ENCODE measurements at regions not wholly inside any gene's neighbourhood (a gene's known extent, or its start where the extent isn't known, plus 50 kb on each side); places are given as distances from the start of the nearest gene placed in this dataset.

DNA sequence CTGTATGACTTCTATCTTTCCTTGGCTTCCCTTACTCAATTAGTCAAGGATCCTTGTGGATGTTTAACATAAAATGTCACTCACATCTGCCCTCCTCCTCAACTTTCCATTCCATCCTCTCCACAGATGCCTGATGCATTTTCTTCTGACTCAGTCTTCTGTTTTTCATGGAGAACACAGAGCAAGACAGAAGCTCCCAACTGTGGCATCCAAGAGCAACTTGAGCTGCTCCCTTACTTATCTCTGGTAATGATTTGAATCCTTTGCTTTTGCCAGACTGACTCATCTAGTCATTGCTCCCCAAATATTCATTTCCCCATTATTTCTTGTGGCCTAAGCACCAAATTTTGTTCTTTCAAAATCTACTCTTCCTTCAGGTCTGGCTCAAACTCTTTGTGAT lies 120.6 kb downstream of the LYPLAL1 start:
- BruUV-seq (replicated peaks) = no TSS peak

DNA sequence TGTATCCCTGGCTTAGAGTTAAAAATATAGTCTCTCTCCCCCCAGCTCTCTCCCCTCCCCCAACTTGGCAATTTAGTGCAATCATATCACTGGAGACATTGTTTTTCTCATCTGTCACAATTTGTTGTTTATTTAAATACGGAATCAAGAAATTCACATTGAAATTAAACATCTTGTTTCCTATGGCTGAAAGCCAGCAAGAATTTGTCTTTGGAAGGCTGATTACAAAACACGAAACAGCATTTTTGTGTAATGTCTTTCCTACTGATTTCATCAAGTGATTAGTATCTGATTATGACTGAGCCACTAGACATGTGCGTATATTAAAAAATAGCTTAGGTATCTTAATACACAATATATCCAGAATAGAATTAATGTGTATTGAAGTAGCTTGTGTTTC lies 119.7 kb downstream of the LYPLAL1 start:
- Histone ChIP-seq H3K36me3 (ENCODE audit: low read depth) (no peaks in the 10 kb centered on the region), H4K20me1 (ENCODE audit: insufficient read depth) (no peaks in the 10 kb centered on the region), H2AFZ (no peak overlapping the region), H3K79me2 (ENCODE audit: low read depth) (no peaks in the 10 kb centered on the region), H3K4me3 (no peak overlapping the region), H3K4me2 (no peak overlapping the region), H3F3A (ENCODE audit: insufficient read depth, low read depth) (no peaks in the 10 kb centered on the region), H3K9me2 (ENCODE audit: insufficient read depth) (no peaks in the 10 kb centered on the region), H3K9me3 (ENCODE audit: insufficient read depth, low read depth) (no peaks in the 10 kb centered on the region), H3K27ac (no peak overlapping the region), H3K27me3 (ENCODE audit: insufficient read depth, low read depth) (no peaks in the 10 kb centered on the region), H3K4me1 (replicated peaks; ENCODE audit: insufficient read depth) (no peaks in the 10 kb centered on the region)
- POLR2A ChIA-PET (ENCODE audit: unreplicated experiment) = no interaction called here
- CTCF ChIA-PET = no interaction called here
- TF ChIP-seq, protein P1, sequence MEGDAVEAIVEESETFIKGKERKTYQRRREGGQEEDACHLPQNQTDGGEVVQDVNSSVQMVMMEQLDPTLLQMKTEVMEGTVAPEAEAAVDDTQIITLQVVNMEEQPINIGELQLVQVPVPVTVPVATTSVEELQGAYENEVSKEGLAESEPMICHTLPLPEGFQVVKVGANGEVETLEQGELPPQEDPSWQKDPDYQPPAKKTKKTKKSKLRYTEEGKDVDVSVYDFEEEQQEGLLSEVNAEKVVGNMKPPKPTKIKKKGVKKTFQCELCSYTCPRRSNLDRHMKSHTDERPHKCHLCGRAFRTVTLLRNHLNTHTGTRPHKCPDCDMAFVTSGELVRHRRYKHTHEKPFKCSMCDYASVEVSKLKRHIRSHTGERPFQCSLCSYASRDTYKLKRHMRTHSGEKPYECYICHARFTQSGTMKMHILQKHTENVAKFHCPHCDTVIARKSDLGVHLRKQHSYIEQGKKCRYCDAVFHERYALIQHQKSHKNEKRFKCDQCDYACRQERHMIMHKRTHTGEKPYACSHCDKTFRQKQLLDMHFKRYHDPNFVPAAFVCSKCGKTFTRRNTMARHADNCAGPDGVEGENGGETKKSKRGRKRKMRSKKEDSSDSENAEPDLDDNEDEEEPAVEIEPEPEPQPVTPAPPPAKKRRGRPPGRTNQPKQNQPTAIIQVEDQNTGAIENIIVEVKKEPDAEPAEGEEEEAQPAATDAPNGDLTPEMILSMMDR (conservative IDR thresholded peaks at IDR 0.05) = no peak
- no peak for TF ChIP-seq EZH2 (IDR thresholded peaks at IDR 0.05; ENCODE audit: low read depth)
- no TSS peak for BruUV-seq (replicated peaks)
- no peak for DNase-seq
- intact Hi-C loops (cut with micrococcal nuclease; ENCODE audit: unreplicated experiment) = no loop called here

More for the DNA sequence above, 120.6 kb downstream of the LYPLAL1 start:
- TF ChIP-seq EZH2 (IDR thresholded peaks at IDR 0.05; ENCODE audit: low read depth) = no peak
- TF ChIP-seq, protein P1 (conservative IDR thresholded peaks at IDR 0.05) = no peak
- Histone ChIP-seq H3F3A (ENCODE audit: insufficient read depth, low read depth) (no peaks in the 10 kb centered on the region), H3K9me2 (ENCODE audit: insufficient read depth) (no peaks in the 10 kb centered on the region), H3K4me2 (no peak overlapping the region), H3K27me3 (ENCODE audit: insufficient read depth, low read depth) (no peaks in the 10 kb centered on the region), H3K27ac (no peak overlapping the region), H3K36me3 (ENCODE audit: low read depth) (no peaks in the 10 kb centered on the region), H3K79me2 (ENCODE audit: low read depth) (no peaks in the 10 kb centered on the region), H3K4me3 (no peak overlapping the region), H3K9me3 (ENCODE audit: insufficient read depth, low read depth) (no peaks in the 10 kb centered on the region), H3K4me1 (replicated peaks; ENCODE audit: insufficient read depth) (no peaks in the 10 kb centered on the region), H2AFZ (no peak overlapping the region), H4K20me1 (ENCODE audit: insufficient read depth) (no peaks in the 10 kb centered on the region)
- ChIA-PET CTCF (no interaction called here), POLR2A (ENCODE audit: unreplicated experiment) (no interaction called here)
- no peak for DNase-seq
- intact Hi-C loops (cut with micrococcal nuclease; ENCODE audit: unreplicated experiment) = no loop called here

DNA sequence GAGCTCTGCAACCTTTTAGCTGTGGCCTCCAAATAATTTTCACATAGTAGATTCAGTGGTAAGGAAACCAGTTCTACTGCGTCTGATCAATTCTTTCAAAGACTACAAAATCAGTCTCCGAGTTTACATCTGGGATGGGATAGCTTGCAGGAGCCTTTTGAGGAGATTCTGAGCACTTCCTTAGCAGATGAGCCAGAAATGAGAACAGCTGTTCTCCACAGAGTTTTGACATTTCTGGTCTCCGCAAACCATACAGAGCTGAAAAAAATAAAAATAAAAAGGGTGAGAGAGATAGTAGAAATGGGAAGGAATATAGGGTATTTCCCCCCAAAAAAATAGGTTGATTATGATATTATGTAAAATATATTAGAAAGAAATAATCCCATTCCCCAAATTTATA lies 119.3 kb downstream of the LYPLAL1 start:
- H4K20me1 ChIP-seq (ENCODE audit: insufficient read depth) = no peaks in the 10 kb centered on the region
- ChIA-PET POLR2A (ENCODE audit: unreplicated experiment) (no interaction called here), CTCF (no interaction called here)
- H3K27me3 ChIP-seq (ENCODE audit: insufficient read depth, low read depth) = no peaks in the 10 kb centered on the region
- H3K79me2 ChIP-seq (ENCODE audit: low read depth) = no peaks in the 10 kb centered on the region
- no peak overlapping the region for H3K4me3 ChIP-seq
- H3K4me2 ChIP-seq = no peak overlapping the region
- H3K9me2 ChIP-seq (ENCODE audit: insufficient read depth) = no peaks in the 10 kb centered on the region
- BruUV-seq (replicated peaks) = no TSS peak
- DNase-seq = no peak
- H3K27ac ChIP-seq = no peak overlapping the region
- H3K36me3 ChIP-seq (ENCODE audit: low read depth) = no peaks in the 10 kb centered on the region
- no peaks in the 10 kb centered on the region for H3F3A ChIP-seq (ENCODE audit: insufficient read depth, low read depth)
- H3K9me3 ChIP-seq (ENCODE audit: insufficient read depth, low read depth) = no peaks in the 10 kb centered on the region
- intact Hi-C loops (cut with micrococcal nuclease; ENCODE audit: unreplicated experiment) = no loop called here
- TF ChIP-seq, protein P1 (conservative IDR thresholded peaks at IDR 0.05) = no peak
- TF ChIP-seq EZH2 (IDR thresholded peaks at IDR 0.05; ENCODE audit: low read depth) = no peak
- H2AFZ ChIP-seq = no peak overlapping the region
- no peaks in the 10 kb centered on the region for H3K4me1 ChIP-seq (replicated peaks; ENCODE audit: insufficient read depth)
